ENCODE measurements at regions not wholly inside any gene's neighbourhood (a gene's known extent, or its start where the extent isn't known, plus 50 kb on each side); places are given as distances from the start of the nearest gene placed in this dataset.

- DNase-seq (ENCODE audit: low read depth): no peak
- TF ChIP-seq CTCF (IDR thresholded peaks at IDR 0.05; ENCODE audit: low read length, missing control alignments): no peak
- H3K4me3 ChIP-seq (replicated peaks; ENCODE audit: low read depth, low read length): no peak overlapping the region
Measured at GRCh38 chr3:6540981-6541380, 319.9 kb upstream of the GRM7 start.

GRCh38 chr3:6542795-6543194 lies 318.1 kb upstream of the GRM7 start:
- H3K4me3 ChIP-seq (replicated peaks; ENCODE audit: low read depth, low read length): no peak overlapping the region
- no peak for DNase-seq (ENCODE audit: low read depth)
- TF ChIP-seq CTCF (IDR thresholded peaks at IDR 0.05; ENCODE audit: low read length, missing control alignments): no peak

GRCh38 chr3:6549296-6549695 lies 311.6 kb upstream of the GRM7 start:
- DNase-seq (ENCODE audit: low read depth): no peak
- no peak for TF ChIP-seq CTCF (IDR thresholded peaks at IDR 0.05; ENCODE audit: low read length, missing control alignments)
- no peak overlapping the region for H3K4me3 ChIP-seq (replicated peaks; ENCODE audit: low read depth, low read length)

- TF ChIP-seq CTCF (IDR thresholded peaks at IDR 0.05; ENCODE audit: low read length, missing control alignments): no peak
- DNase-seq (ENCODE audit: low read depth): no peak
- no peak overlapping the region for H3K4me3 ChIP-seq (replicated peaks; ENCODE audit: low read depth, low read length)
Measured at GRCh38 chr3:6551165-6551564, 309.8 kb upstream of the GRM7 start.

GRCh38 chr3:6560259-6560658 lies 300.7 kb upstream of the GRM7 start:
- no peak for DNase-seq (ENCODE audit: low read depth)
- TF ChIP-seq CTCF (IDR thresholded peaks at IDR 0.05; ENCODE audit: low read length, missing control alignments): no peak

GRCh38 chr3:6567241-6567640 lies 293.7 kb upstream of the GRM7 start:
- no peak overlapping the region for H3K4me3 ChIP-seq (replicated peaks; ENCODE audit: low read depth, low read length)
- TF ChIP-seq CTCF (IDR thresholded peaks at IDR 0.05; ENCODE audit: low read length, missing control alignments): no peak
- no peak for DNase-seq (ENCODE audit: low read depth)

More at GRCh38 chr3:6560259-6560658, 300.7 kb upstream of the GRM7 start:
- H3K4me3 ChIP-seq (replicated peaks; ENCODE audit: low read depth, low read length): no peak overlapping the region

- TF ChIP-seq CTCF (IDR thresholded peaks at IDR 0.05; ENCODE audit: low read length, missing control alignments): no peak
Measured at GRCh38 chr3:6568999-6569493, 291.9 kb upstream of the GRM7 start.

More at GRCh38 chr3:6568999-6569493, 291.9 kb upstream of the GRM7 start:
- no peak for DNase-seq (ENCODE audit: low read depth)
- no peak overlapping the region for H3K4me3 ChIP-seq (replicated peaks; ENCODE audit: low read depth, low read length)
